BE2C (cell line): ENCODE measurements at regions not wholly inside any gene's neighbourhood (a gene's known extent, or its start where the extent isn't known, plus 50 kb on each side); places are given as distances from the start of the nearest gene placed in this dataset.
"Not testable (repeated sequence)": the region's sequence is repeated elsewhere in the genome, so short reads cannot be mapped to it uniquely, and the experiment has no call there.

Experiments used
- DNase-seq: peaks from one replicate; pipeline ENCODE4 v3.0.0-alpha.2; 2020
- H3K27me3 ChIP-seq: fragments of 250-450 bp; sonication (Bioruptor Pico); 2 replicates; pipeline ENCODE4 v1.5.1; 2020; ENCODE audit warnings: mild to moderate bottlenecking
- H3K36me3 ChIP-seq: fragments of 250-450 bp; sonication (Bioruptor Pico); 2 replicates; pipeline ENCODE4 v1.5.1; 2020; ENCODE audit warnings: mild to moderate bottlenecking
- H3K4me1 ChIP-seq: fragments of 250-450 bp; sonication (Bioruptor Pico); 2 replicates; pipeline ENCODE4 v1.5.1; 2020
- H3K4me3 ChIP-seq: 2 replicates; pipeline ENCODE4 v1.5.1; 2011; ENCODE audit warnings: low read depth, low read length
- H3K9me3 ChIP-seq: fragments of 250-450 bp; sonication (Bioruptor Pico); 2 replicates; pipeline ENCODE4 v1.5.1; 2020
- TF ChIP-seq, protein P1 (sequence below): IDR thresholded peaks from 2 replicates; pipeline ENCODE4 v1.5.1; 2012; ENCODE audit warnings: mild to moderate bottlenecking, low read depth, low read length

DNA sequence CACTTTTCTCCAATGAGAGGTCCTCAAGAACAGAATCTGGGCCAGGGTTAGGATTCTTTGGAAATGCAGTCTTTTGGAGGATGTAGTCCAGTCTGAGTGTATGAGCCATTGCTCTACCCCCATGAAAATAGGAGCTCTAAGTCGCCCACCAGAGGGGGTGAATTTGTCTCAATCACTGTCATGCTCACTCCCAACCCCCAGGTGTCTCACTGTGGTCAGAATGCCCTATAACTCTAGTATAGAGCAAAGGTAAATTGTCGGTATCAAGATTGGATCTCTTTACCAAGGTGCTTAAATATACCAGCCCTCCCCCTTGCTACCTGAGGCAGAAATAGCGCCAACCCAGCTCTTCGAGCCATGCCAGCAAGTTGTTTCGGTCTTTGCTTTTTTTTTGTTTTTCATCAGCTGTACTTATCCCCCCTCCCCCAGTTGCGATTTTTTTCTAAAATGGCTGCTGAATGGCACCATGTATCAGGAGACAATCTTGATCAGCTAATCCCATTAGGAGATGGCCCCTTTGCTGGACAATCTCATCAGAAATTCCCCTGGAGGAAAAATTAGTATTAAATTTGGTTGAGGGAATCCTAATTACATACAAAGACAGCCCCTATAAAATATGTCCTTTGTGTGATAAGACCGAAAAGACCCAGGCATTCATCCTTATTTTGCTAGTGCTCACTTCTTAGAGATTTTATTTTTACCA, 130.7 kb downstream of the EBLN2 start:
- Histone ChIP-seq H3K4me1 (no peaks in the 10 kb centered on the region; the same call in 1 of the 2 replicates), H3K36me3 (no peaks in the 10 kb centered on the region), H3K27me3 (no peaks in the 10 kb centered on the region), H3K9me3 (no peaks in the 10 kb centered on the region), H3K4me3 (peak overlapping the region; percentile 57)
- TF ChIP-seq, protein P1, sequence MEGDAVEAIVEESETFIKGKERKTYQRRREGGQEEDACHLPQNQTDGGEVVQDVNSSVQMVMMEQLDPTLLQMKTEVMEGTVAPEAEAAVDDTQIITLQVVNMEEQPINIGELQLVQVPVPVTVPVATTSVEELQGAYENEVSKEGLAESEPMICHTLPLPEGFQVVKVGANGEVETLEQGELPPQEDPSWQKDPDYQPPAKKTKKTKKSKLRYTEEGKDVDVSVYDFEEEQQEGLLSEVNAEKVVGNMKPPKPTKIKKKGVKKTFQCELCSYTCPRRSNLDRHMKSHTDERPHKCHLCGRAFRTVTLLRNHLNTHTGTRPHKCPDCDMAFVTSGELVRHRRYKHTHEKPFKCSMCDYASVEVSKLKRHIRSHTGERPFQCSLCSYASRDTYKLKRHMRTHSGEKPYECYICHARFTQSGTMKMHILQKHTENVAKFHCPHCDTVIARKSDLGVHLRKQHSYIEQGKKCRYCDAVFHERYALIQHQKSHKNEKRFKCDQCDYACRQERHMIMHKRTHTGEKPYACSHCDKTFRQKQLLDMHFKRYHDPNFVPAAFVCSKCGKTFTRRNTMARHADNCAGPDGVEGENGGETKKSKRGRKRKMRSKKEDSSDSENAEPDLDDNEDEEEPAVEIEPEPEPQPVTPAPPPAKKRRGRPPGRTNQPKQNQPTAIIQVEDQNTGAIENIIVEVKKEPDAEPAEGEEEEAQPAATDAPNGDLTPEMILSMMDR: peak; percentile 98
- DNase-seq: peak; percentile 75

DNA sequence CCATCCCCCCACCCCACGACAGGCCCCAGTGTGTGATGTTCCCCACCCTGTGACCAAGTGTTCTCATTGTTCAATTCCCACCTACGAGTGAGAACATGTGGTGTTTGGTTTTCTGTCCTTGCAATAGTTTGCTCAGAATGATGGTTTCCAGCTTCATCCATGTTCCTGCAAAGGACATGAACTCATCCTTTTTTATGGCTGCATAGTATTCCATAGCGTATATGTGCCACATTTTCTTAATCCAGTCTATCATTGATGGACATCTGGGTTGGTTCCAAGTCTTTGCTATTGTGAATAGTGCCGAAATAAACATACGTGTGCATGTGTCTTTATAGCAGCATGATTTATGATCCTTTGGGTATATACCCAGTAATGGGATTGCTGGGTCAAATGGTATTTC, 132.5 kb downstream of the EBLN2 start:
- H3K4me3 ChIP-seq, DNase-seq, H3K9me3 ChIP-seq, H3K27me3 ChIP-seq, H3K36me3 ChIP-seq, H3K4me1 ChIP-seq: not testable (repeated sequence)

DNA sequence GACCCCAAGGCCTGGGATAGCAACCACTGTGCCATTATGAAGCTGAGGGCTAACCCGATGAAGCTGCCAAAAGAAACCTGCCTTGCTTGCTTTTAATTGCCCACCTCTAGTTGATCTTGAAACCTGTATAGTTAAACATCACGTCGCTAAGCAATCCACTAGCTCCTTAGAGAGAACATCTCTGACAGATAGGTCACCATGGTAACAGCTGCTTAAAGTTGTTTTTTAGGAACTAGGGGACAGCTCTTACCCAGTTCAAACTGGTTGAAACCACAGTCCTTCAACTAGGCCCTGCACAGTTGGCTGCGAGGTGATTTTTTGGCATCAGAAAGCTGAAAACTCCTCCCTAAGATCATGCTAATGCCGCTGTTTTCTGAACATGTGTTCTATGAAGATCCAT, 135.7 kb downstream of the EBLN2 start:
- Histone ChIP-seq H3K27me3 (no peaks in the 10 kb centered on the region; the same call in 1 of the 2 replicates), H3K4me1 (no peaks in the 10 kb centered on the region), H3K4me3 (no peak overlapping the region), H3K9me3 (no peaks in the 10 kb centered on the region), H3K36me3 (no peaks in the 10 kb centered on the region)
- no peak for DNase-seq
- TF ChIP-seq, protein P1: no peak

DNA sequence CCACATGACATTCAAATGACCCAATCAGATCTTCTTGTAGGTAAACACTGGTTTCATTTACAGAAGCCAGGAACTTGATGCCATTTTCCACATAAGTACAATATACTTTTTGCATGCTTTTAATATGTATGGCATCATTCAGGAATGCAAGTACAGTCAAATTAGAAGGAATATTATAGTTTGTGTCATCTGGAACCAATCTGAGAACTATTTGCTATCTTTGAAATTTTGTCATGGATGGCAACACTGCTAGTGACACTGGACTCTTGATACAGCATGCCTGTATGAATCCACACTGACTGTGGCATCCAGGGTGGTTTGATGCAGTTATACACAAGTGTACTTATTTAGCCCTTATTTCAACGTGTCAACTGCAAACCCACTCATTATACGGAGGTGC, 141.6 kb downstream of the EBLN2 start:
- no peaks in the 10 kb centered on the region; the same call in 1 of the 2 replicates for H3K27me3 ChIP-seq
- TF ChIP-seq, protein P1: no peak

DNA sequence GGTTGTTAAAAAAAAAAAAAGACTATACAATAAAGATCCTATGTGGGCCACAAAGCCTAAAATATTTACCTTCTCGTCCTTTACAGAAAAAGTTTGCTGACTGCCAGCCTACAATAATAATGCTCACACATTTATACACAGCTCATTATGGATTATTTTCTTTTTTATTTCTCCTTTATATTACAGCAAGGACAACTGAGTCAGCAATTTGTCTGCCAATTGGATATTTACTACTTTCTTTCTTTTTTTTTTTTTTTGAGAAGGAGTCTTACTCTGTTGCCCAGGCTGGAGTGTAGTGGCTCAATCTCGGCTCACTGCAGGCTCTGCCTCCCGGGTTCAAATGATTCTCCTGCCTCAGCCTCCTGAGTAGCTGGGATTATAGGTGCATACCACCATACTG, 142.2 kb downstream of the EBLN2 start:
- H3K36me3 ChIP-seq: no peaks in the 10 kb centered on the region
- TF ChIP-seq, protein P1: no peak
- no peak overlapping the region for H3K4me3 ChIP-seq
- H3K4me1 ChIP-seq: peaks cover 4% of the 10 kb centered on the region; the same call in 1 of the 2 replicates
- DNase-seq: no peak
- H3K9me3 ChIP-seq: no peaks in the 10 kb centered on the region
- no peaks in the 10 kb centered on the region; the same call in 1 of the 2 replicates for H3K27me3 ChIP-seq

More for the DNA sequence above, 141.6 kb downstream of the EBLN2 start:
- DNase-seq: no peak
- Histone ChIP-seq H3K36me3 (no peaks in the 10 kb centered on the region), H3K4me3 (no peak overlapping the region), H3K4me1 (peaks cover 4% of the 10 kb centered on the region; the same call in 1 of the 2 replicates), H3K9me3 (no peaks in the 10 kb centered on the region)

DNA sequence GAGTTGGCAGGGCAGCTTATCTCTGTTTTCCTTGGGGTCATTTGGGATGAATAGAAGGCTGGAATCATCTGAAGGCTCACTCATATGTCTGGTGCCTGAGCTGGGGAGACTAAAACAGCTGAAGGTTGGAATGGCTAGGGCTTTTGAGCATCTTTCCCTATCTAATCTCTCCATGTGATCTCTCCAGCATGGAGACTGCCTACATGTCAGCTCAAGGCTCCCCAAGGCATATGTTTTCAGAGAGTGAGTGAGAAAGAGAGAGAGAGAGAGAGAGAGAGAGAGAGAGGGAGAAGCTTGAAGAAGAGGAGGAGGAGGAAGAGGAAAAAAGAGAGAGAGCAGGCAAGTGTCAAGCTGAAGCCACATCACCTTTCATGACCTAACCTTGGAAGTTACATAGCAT, 143.4 kb downstream of the EBLN2 start:
- DNase-seq: no peak
- H3K4me1 ChIP-seq: peaks cover 4% of the 10 kb centered on the region; the same call in 1 of the 2 replicates
- no peaks in the 10 kb centered on the region for H3K9me3 ChIP-seq
- TF ChIP-seq, protein P1: no peak
- H3K4me3 ChIP-seq: no peak overlapping the region
- no peaks in the 10 kb centered on the region for H3K36me3 ChIP-seq
- no peaks in the 10 kb centered on the region for H3K27me3 ChIP-seq
